ENCODE measurements at regions not wholly inside any gene's neighbourhood (a gene's known extent, or its start where the extent isn't known, plus 50 kb on each side); places are given as distances from the start of the nearest gene placed in this dataset.

DNA sequence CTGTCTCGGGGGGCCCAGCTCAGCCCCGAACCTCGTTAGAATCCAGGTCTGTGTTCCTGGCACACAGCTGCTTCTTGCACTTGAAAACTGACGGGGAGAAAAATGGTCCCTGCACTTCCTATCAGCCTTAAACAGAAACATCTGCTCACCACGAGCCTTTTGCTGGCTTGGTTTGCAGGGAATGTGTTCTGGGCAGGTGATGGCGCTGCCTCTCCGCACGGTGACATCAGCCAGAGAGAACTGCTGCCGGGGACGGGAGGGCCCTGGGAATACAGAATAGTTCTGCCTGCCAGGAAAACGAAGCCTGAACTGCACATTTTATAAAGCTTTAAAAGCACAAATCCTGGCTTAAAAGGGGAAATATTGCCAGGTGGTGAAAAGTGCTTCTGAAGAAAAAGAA, 622.5 kb downstream of the TYW1 start:
- no peak overlapping the region for H3K4me3 ChIP-seq (ENCODE audit: control insufficient read depth, low read depth, low read length)
- no peak for DNase-seq (ENCODE audit: low read depth)
- TF ChIP-seq, protein P1, sequence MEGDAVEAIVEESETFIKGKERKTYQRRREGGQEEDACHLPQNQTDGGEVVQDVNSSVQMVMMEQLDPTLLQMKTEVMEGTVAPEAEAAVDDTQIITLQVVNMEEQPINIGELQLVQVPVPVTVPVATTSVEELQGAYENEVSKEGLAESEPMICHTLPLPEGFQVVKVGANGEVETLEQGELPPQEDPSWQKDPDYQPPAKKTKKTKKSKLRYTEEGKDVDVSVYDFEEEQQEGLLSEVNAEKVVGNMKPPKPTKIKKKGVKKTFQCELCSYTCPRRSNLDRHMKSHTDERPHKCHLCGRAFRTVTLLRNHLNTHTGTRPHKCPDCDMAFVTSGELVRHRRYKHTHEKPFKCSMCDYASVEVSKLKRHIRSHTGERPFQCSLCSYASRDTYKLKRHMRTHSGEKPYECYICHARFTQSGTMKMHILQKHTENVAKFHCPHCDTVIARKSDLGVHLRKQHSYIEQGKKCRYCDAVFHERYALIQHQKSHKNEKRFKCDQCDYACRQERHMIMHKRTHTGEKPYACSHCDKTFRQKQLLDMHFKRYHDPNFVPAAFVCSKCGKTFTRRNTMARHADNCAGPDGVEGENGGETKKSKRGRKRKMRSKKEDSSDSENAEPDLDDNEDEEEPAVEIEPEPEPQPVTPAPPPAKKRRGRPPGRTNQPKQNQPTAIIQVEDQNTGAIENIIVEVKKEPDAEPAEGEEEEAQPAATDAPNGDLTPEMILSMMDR (IDR thresholded peaks at IDR 0.05; ENCODE audit: control insufficient read depth, insufficient read depth, low read depth, low read length, missing control alignments), result no peak

DNA sequence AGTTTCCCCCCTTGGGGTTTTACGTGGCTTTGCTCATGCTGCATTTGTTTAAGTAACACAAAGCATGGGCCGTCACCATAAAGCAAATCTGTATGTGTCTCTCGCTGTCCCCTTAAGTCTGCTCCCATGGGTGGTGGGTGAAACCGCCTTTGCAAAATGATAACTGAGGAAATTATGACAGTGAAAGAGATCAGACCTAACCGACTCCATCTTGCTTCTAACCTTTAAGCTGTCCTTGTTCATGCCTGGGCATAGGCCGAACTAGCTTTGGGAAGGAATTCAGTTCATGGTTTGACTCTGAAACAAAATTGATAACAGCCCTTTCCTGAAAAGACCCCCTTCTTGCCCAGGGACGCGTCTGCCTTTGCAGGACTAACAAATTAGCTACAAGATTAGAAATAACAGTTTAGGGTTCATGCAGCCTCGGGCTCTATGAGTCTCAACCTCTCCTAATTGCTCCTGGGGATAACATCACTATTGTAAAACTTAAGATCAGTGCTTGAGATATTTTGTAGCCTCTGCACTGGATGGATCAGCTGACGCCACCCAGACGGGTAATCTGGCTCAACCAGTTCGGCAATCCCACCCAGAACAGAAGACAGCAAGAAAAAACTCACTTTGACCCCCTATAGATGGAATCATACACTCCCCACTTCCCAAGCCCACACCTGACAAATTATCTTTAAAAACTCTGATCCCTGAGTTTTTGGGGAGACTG, 623.7 kb downstream of the TYW1 start:
- DNase-seq (ENCODE audit: low read depth), result no peak
- TF ChIP-seq, protein P1 (IDR thresholded peaks at IDR 0.05; ENCODE audit: control insufficient read depth, insufficient read depth, low read depth, low read length, missing control alignments), result no peak
- no peak overlapping the region for H3K4me3 ChIP-seq (ENCODE audit: control insufficient read depth, low read depth, low read length)

DNA sequence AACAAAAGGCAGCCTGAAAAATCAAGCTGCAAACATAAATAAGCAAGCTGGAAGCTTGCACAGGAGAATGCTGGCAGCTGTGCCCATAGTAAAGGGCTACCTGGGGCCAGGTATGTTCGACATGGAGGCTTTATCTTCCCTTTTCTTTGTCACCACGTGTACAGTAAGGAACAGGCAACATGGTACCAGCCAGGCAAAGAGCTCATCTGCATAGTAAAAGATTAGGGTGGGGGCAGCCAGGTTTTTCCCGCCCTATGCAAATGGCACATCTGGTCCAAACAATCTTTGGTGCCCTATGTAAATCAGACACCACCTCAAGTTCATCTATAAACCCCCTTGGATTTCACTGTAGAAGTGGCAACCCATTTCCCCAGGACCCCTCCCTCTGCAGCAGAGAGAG, 625.1 kb downstream of the TYW1 start:
- no peak overlapping the region for H3K4me3 ChIP-seq (ENCODE audit: control insufficient read depth, low read depth, low read length)
- TF ChIP-seq, protein P1 (IDR thresholded peaks at IDR 0.05; ENCODE audit: control insufficient read depth, insufficient read depth, low read depth, low read length, missing control alignments), result no peak
- DNase-seq (ENCODE audit: low read depth), result no peak

DNA sequence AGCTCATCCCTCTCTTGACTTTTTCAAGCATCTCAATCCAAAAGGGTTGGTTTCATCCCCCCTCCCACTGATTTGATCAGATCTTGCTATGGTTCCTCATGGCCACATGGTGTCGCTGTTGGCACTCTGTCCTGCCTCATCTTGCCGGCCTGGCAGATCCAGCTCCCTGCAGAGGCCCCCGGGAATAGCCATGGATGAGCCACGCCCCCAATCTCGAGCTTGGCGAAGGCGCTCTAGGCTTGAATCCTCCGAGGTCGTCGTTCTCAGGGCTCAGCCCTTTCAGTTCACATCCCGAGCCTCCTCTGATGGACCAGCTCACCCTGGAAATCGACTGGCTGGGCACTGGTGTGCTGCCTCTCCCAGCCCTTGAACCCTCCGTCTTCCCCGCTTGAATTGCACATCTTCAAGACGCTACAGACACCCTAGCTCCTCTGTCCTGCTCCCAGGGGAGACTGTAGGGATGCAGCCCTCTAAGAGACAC, 628.7 kb downstream of the TYW1 start:
- DNase-seq (ENCODE audit: low read depth), result no peak
- no peak overlapping the region; the same call in 1 of the 2 replicates for H3K4me3 ChIP-seq (ENCODE audit: control insufficient read depth, low read depth, low read length)

DNA sequence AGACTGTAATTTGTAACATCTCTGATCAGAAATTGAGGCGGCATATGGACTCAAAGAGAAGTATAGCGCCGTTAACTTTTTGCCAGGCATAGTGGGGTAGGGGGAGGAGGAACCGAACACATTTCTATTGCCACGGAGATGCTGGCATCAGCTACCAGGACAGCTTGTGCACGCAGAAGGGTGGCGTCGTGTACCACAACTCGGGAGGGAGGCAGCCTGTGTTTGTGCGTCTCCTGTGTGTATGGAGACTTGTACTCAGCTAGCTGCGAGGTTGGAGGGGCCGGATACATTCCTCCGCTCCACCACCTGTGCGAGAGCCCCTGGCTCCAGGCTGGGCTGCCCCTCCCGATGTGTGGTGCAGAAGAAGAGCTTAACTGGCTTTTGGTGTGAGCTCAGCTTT, 634.8 kb downstream of the TYW1 start:
- no peak overlapping the region for H3K4me3 ChIP-seq (ENCODE audit: control insufficient read depth, low read depth, low read length)
- TF ChIP-seq, protein P1 (IDR thresholded peaks at IDR 0.05; ENCODE audit: control insufficient read depth, insufficient read depth, low read depth, low read length, missing control alignments), result no peak
- no peak for DNase-seq (ENCODE audit: low read depth)

More for the DNA sequence above, 628.7 kb downstream of the TYW1 start:
- TF ChIP-seq, protein P1 (IDR thresholded peaks at IDR 0.05; ENCODE audit: control insufficient read depth, insufficient read depth, low read depth, low read length, missing control alignments), result peak; percentile 78

DNA sequence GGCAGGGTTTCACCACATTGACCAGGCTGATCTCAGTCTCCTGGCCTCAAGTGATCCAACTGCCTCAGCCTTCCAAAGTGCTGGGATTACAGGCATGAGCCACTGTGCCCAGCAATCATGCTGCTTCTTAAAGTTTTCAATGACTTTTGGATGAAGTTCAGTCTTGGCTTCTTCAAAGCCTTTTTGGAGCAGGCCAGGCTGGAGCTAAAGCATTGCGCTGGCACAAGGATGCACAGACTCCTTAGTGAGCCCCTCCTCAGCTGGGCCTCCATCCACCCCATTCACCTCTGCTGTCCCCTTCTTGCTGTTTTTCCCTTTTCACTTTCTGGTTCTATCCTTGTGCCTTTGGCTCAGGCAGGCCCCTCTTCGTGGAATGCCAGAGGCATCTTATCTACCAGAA, 638.6 kb downstream of the TYW1 start:
- TF ChIP-seq, protein P1 (IDR thresholded peaks at IDR 0.05; ENCODE audit: control insufficient read depth, insufficient read depth, low read depth, low read length, missing control alignments), result no peak
- no peak overlapping the region for H3K4me3 ChIP-seq (ENCODE audit: control insufficient read depth, low read depth, low read length)
- no peak for DNase-seq (ENCODE audit: low read depth)
